ENCODE measurements at regions not wholly inside any gene's neighbourhood (a gene's known extent, or its start where the extent isn't known, plus 50 kb on each side); places are given as distances from the start of the nearest gene placed in this dataset.

DNA sequence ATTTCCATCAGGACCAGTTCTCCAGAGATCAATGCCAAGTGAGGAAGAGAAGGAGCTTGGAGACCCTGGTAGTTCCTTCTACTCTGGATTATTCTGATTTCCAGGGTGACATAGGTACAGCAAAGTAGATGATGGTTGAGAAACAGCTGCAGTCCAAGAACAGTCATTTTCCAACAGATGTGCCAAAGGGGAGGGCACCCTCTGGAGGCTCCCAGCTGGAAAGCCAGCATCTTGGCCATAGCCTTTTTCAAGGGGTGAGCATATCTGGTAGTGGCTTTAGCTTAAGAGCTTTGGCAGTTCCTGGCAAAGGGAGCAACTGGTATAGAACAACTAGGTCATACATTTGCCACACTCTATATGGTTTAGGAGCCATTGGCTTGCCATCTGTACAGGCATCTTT, 492.7 kb downstream of the RASEF start:
- H3K9me3 Mint-ChIP-seq, result peaks cover 10% of the 10 kb centered on the region

GRCh38 chr9:82571540-82571939, 491.4 kb downstream of the RASEF start:
- Mint-ChIP-seq H3K9me3 (peaks cover 14% of the 10 kb centered on the region), H3K27me3 (ENCODE audit: low read depth) (no peaks in the 10 kb centered on the region), H3K4me1 (no peaks in the 10 kb centered on the region), H3K27ac (ENCODE audit: unreplicated experiment) (no peak overlapping the region), H3K4me3 (no peak overlapping the region), H3K36me3 (ENCODE audit: low read depth) (peaks cover 3% of the 10 kb centered on the region)
- no peak for DNase-seq (ENCODE audit: low read depth, low spot score)
- no peak for TF ChIP-seq CTCF (conservative IDR thresholded peaks at IDR 0.05)

More for the DNA sequence above, 492.7 kb downstream of the RASEF start:
- Mint-ChIP-seq H3K4me1 (peaks cover 10% of the 10 kb centered on the region), H3K27ac (ENCODE audit: unreplicated experiment) (no peak overlapping the region), H3K36me3 (ENCODE audit: low read depth) (peaks cover 3% of the 10 kb centered on the region), H3K4me3 (no peak overlapping the region), H3K27me3 (ENCODE audit: low read depth) (no peaks in the 10 kb centered on the region)
- no peak for DNase-seq (ENCODE audit: low read depth, low spot score)
- no peak for TF ChIP-seq CTCF (conservative IDR thresholded peaks at IDR 0.05)

GRCh38 chr9:82572146-82572545, 490.8 kb downstream of the RASEF start:
- Mint-ChIP-seq H3K27ac (ENCODE audit: unreplicated experiment) (no peak overlapping the region), H3K4me1 (no peaks in the 10 kb centered on the region), H3K36me3 (ENCODE audit: low read depth) (peaks cover 3% of the 10 kb centered on the region), H3K9me3 (peaks cover 16% of the 10 kb centered on the region), H3K4me3 (no peak overlapping the region), H3K27me3 (ENCODE audit: low read depth) (no peaks in the 10 kb centered on the region)
- DNase-seq (ENCODE audit: low read depth, low spot score), result no peak
- TF ChIP-seq CTCF (conservative IDR thresholded peaks at IDR 0.05), result no peak

DNA sequence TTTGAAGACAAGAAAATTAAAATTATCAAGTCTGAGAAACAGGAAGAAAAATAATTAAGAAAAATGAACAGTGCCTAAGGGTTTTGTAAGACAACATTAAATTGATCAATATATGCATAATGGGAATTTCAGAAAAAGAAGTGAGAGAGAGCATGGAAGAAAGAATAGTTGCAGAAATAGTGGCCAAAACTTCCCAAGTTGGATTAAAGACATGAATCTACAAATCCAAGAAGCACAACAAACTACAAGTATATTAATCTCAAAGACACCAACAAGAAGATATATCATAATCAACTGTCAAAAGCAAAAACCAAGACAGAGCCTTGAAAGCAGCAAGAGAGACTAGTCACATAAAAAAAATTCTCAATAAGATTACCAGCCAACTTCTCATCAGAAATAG, 488.0 kb downstream of the RASEF start:
- H3K4me1 Mint-ChIP-seq, result no peaks in the 10 kb centered on the region
- H3K27me3 Mint-ChIP-seq (ENCODE audit: low read depth), result no peaks in the 10 kb centered on the region
- TF ChIP-seq CTCF (conservative IDR thresholded peaks at IDR 0.05), result no peak
- no peak overlapping the region for H3K27ac Mint-ChIP-seq (ENCODE audit: unreplicated experiment)
- H3K36me3 Mint-ChIP-seq (ENCODE audit: low read depth), result peaks cover 7% of the 10 kb centered on the region
- no peak overlapping the region for H3K4me3 Mint-ChIP-seq
- peaks cover 20% of the 10 kb centered on the region for H3K9me3 Mint-ChIP-seq
- no peak for DNase-seq (ENCODE audit: low read depth, low spot score)

- no peaks in the 10 kb centered on the region for H3K27me3 Mint-ChIP-seq (ENCODE audit: low read depth)
- H3K4me1 Mint-ChIP-seq, result peaks cover 8% of the 10 kb centered on the region
- H3K9me3 Mint-ChIP-seq, result peaks cover 10% of the 10 kb centered on the region
Measured at GRCh38 chr9:82580921-82581320, 482.0 kb downstream of the RASEF start.

More at GRCh38 chr9:82580921-82581320, 482.0 kb downstream of the RASEF start:
- H3K27ac Mint-ChIP-seq (ENCODE audit: unreplicated experiment), result no peak overlapping the region
- no peak for DNase-seq (ENCODE audit: low read depth, low spot score)
- TF ChIP-seq CTCF (conservative IDR thresholded peaks at IDR 0.05), result no peak
- H3K4me3 Mint-ChIP-seq, result no peak overlapping the region
- peaks cover 5% of the 10 kb centered on the region for H3K36me3 Mint-ChIP-seq (ENCODE audit: low read depth)

All from neural crest cell (in vitro differentiated cells).